Suprapubic skin (tissue), 4 donors: ENCODE measurements at regions not wholly inside any gene's neighbourhood (a gene's known extent, or its start where the extent isn't known, plus 50 kb on each side); places are given as distances from the start of the nearest gene placed in this dataset.

ENCODE experiments used
- DNase-seq, 2 donors: peaks; one replicate each; pipeline ENCODE4 v3.0.0-alpha.2; 2019; ENCODE audit warnings: low spot score in 2 of 2
- H3K27ac ChIP-seq: fragments of 200-600 bp; sonication (generic); one replicate; pipeline ENCODE4 v1.5.1; 2019
- H3K27me3 ChIP-seq: fragments of 200-600 bp; sonication (generic); one replicate; pipeline ENCODE4 v1.5.1; 2019
- H3K36me3 ChIP-seq: fragments of 200-600 bp; sonication (generic); one replicate; pipeline ENCODE4 v1.5.1; 2019
- H3K4me1 ChIP-seq: fragments of 200-600 bp; sonication (generic); one replicate; pipeline ENCODE4 v1.5.1; 2019
- H3K4me3 ChIP-seq: fragments of 200-600 bp; sonication (generic); one replicate; pipeline ENCODE4 v1.5.1; 2019; ENCODE audit warnings: mild to moderate bottlenecking
- H3K9me3 ChIP-seq: fragments of 200-600 bp; sonication (generic); one replicate; pipeline ENCODE4 v1.5.1; 2019
- EP300 ChIP-seq: sonication (generic); formaldehyde crosslinking; IDR thresholded peaks from one replicate; pipeline ENCODE4 v1.6.1; 2017; ENCODE audit warnings: antibody characterized with exemption
- POLR2A ChIP-seq, 2 donors: fragments of 450-650 bp; IDR thresholded peaks; one replicate each; pipeline ENCODE4 v1.6.1; 2017; ENCODE audit warnings: antibody characterized with exemption in 2 of 2, mild to moderate bottlenecking in 2 of 2, moderate library complexity in 2 of 2
- POLR2AphosphoS5 ChIP-seq, 3 donors: sonication (generic); formaldehyde crosslinking; IDR thresholded peaks; one replicate each; pipeline ENCODE4 v1.6.1; 2017; ENCODE audit warnings: antibody characterized with exemption in 3 of 3
- WGBS: methylation state at CpG from one replicate; pipeline ENCODE4 v1.1.5; 2018; 5-methylcytosine and 5-hydroxymethylcytosine counted together
- TF ChIP-seq, protein P1 (sequence below), 2 donors: fragments of 200-600 bp in 1 of 2; fragments of 450-650 bp in 1 of 2; sonication (generic) in 1 of 2; IDR thresholded peaks; one replicate each; pipeline ENCODE4 v1.5.1; 2016 to 2019; ENCODE audit warnings: antibody characterized with exemption in 2 of 2, mild to moderate bottlenecking in 1 of 2, moderate library complexity in 1 of 2

DNA sequence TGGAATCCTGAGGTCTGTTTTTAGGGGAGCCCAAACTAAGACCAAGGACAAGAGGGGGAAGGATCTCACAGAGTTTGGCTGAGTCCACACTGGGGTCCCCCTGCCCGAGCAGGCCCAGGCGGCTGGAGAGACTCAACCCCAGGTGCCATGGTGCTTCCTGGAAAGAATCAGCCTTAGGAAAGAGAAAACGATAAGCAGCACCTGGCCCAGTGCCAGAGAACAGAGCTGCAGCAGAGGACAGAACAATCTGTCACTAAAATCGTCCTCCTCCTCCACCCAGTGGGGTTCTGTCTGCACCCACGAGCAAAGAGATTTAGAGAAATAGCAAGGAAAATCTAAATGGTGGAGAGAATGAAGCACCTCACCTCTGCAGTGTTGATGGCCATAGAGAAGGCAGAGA is 470.5 kb downstream of the BCOR start:
- Histone ChIP-seq H3K4me1 (no peaks in the 10 kb centered on the region), H3K9me3 (no peaks in the 10 kb centered on the region), H3K36me3 (no peaks in the 10 kb centered on the region), H3K4me3 (no peak overlapping the region), H3K27ac (no peak overlapping the region), H3K27me3 (no peaks in the 10 kb centered on the region)
- no peak for DNase-seq
- TF ChIP-seq POLR2A (IDR thresholded peaks at IDR 0.05) (no peak), POLR2AphosphoS5 (IDR thresholded peaks at IDR 0.05) (no peak), EP300 (no peak)
- TF ChIP-seq, protein P1, sequence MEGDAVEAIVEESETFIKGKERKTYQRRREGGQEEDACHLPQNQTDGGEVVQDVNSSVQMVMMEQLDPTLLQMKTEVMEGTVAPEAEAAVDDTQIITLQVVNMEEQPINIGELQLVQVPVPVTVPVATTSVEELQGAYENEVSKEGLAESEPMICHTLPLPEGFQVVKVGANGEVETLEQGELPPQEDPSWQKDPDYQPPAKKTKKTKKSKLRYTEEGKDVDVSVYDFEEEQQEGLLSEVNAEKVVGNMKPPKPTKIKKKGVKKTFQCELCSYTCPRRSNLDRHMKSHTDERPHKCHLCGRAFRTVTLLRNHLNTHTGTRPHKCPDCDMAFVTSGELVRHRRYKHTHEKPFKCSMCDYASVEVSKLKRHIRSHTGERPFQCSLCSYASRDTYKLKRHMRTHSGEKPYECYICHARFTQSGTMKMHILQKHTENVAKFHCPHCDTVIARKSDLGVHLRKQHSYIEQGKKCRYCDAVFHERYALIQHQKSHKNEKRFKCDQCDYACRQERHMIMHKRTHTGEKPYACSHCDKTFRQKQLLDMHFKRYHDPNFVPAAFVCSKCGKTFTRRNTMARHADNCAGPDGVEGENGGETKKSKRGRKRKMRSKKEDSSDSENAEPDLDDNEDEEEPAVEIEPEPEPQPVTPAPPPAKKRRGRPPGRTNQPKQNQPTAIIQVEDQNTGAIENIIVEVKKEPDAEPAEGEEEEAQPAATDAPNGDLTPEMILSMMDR (IDR thresholded peaks at IDR 0.05) = no peak
- 62% methylated on average over 5 of the region's 5 CpGs for WGBS

DNA sequence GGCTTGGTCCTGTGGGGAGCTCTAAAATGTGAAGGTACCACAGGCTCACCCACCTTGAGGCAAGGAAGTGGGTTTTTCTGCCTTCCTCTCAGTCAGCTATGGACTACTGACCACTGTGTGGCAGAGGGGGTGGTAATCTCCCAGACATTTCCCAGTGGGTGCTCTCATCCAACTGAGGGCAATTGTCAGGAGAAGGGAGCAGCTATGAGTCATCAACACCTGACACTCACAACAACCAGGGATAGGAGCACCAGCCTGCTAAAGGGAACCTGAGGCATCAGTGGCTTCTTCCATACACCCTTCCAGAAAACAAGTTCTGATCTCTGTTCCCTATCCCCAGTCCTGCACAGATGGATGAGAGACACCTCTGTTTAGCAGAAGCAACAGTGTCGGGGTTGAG is 468.8 kb downstream of the BCOR start:
- Histone ChIP-seq H3K27ac (no peak overlapping the region), H3K4me3 (no peak overlapping the region), H3K9me3 (no peaks in the 10 kb centered on the region), H3K27me3 (no peaks in the 10 kb centered on the region), H3K36me3 (no peaks in the 10 kb centered on the region), H3K4me1 (peaks cover 3% of the 10 kb centered on the region)
- DNase-seq = no peak
- 91% methylated on average over 1 of the region's 1 CpG for WGBS
- no peak for TF ChIP-seq POLR2AphosphoS5 (IDR thresholded peaks at IDR 0.05)
- no peak for TF ChIP-seq POLR2A (IDR thresholded peaks at IDR 0.05)
- TF ChIP-seq, protein P1 (IDR thresholded peaks at IDR 0.05) = no peak

DNA sequence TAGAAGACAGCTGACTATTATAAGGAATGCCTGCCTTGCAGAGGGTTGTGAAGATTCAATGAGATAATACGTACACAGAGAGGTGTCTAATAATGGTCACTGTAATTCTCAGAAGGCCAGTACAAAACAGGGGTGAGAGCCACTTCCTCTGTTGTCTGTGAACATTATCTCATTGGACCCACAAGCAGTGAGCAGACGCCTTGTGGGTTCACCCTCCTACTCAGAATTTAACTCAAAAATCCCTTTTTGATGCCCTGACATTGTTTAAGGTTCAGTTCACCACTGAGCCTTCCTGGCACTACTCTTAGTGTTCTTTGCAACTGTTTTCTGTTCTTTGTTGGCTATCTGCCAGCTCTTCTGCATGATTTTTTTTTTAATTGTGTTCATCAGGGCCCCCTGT is 467.4 kb downstream of the BCOR start:
- Histone ChIP-seq H3K36me3 (no peaks in the 10 kb centered on the region), H3K27me3 (no peaks in the 10 kb centered on the region), H3K4me1 (peaks cover 3% of the 10 kb centered on the region), H3K4me3 (no peak overlapping the region), H3K27ac (no peak overlapping the region), H3K9me3 (no peaks in the 10 kb centered on the region)
- DNase-seq = no peak
- WGBS = 61% methylated on average over 2 of the region's 2 CpGs
- no peak for TF ChIP-seq POLR2A (IDR thresholded peaks at IDR 0.05)
- no peak for TF ChIP-seq EP300
- TF ChIP-seq, protein P1 (IDR thresholded peaks at IDR 0.05) = no peak
- TF ChIP-seq POLR2AphosphoS5 (IDR thresholded peaks at IDR 0.05) = no peak

DNA sequence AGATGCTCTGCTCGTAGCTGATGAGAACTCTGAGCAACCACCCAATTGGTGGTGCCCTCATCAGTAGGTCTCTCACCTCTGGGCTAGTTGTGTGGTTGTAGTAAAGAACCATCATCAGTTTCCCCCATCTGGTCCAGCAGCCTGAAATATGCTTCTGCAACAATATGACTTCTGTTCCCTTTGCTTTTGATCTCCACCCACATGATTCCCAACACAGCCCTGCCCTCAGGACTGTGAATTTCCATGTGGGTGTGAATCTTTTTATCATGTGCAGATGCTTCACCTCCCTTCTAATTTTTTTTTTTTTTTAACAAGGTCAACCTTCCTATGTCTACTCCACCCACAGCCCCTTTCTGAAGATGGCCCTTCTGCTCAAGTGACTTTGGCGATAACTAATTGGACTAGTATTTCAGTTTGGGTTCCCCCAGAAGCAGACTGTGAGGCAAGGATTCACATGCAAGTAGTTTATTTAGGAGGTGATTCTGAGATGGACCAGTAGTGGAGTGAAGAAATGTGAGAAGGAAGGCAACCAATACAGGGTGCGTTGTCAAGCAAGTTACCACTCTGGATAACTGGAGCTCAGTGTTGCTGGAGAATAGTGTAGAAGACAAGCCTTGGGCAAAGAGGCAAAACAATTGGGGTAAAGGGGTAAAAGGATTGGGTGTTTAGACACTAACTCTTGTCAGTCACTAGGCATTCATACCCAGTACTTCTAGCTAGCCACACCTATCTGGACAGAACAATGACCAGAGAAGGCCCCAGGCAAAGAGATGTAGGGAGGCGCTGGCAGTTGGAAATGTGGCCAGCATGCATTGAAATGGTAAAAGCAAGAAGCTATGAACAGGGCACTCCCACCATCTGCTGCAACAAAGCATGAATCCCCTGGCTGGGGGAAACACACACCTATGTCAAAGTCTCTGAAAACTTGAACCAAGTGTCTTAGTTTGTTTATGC is 466.2 kb downstream of the BCOR start:
- no peaks in the 10 kb centered on the region for H3K9me3 ChIP-seq
- no peaks in the 10 kb centered on the region for H3K27me3 ChIP-seq
- H3K27ac ChIP-seq = no peak overlapping the region
- no peaks in the 10 kb centered on the region for H3K36me3 ChIP-seq
- peaks cover 3% of the 10 kb centered on the region for H3K4me1 ChIP-seq
- 86% methylated on average over 4 of the region's 4 CpGs for WGBS
- H3K4me3 ChIP-seq = no peak overlapping the region
- no peak for DNase-seq
- TF ChIP-seq POLR2A (IDR thresholded peaks at IDR 0.05) (no peak), POLR2AphosphoS5 (IDR thresholded peaks at IDR 0.05) (no peak), EP300 (no peak)
- TF ChIP-seq, protein P1 (IDR thresholded peaks at IDR 0.05) = no peak

DNA sequence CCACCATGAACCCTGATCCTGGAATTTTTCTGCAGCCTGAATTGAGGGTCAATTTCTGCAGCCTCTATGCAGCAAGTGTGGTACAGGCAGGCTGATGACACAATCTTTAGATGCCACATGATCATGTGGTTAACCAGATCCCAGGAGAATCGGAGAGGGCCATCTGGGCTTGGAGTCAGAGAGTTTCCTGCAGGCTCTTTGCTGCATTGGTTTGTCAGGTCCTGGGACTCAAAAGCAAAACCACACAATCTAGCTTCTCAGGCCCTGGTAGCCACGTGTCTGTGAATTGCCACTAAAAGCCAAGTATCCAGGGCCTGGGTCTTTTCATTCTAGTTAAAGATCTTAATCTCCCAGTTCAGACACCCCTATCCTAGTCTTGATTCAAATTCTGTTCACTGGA is 464.5 kb downstream of the BCOR start:
- Histone ChIP-seq H3K36me3 (no peaks in the 10 kb centered on the region), H3K27ac (no peak overlapping the region), H3K4me1 (peaks cover 3% of the 10 kb centered on the region), H3K9me3 (no peaks in the 10 kb centered on the region), H3K4me3 (no peak overlapping the region), H3K27me3 (no peaks in the 10 kb centered on the region)
- TF ChIP-seq POLR2AphosphoS5 (IDR thresholded peaks at IDR 0.05) (no peak), EP300 (no peak), POLR2A (IDR thresholded peaks at IDR 0.05) (no peak)
- TF ChIP-seq, protein P1 (IDR thresholded peaks at IDR 0.05) = no peak
- no peak for DNase-seq
- 67% methylated on average over 2 of the region's 2 CpGs for WGBS
